ENCODE measurements at regions not wholly inside any gene's neighbourhood (a gene's known extent, or its start where the extent isn't known, plus 50 kb on each side); places are given as distances from the start of the nearest gene placed in this dataset.

DNA sequence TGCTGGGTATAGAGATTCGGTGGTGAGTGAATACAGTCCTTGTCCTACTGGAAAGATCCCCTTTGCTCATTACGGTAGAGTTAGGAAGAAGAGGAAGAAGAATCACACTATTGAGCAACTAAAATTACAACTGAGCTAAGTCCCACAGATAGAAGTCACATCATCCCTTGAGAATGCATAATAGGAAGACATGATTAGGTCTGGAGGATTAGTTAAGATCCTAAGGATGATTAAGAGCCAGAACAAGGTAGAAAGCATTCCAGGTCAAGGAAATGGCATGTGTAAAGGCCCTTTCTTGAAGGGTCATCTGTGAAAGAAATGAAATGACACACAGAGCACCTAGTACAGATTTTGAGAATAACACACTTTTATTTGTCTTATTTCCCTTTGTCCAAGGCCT lies 503.5 kb downstream of the HAPSTR1 start:
- TF ChIP-seq EZH2 (IDR thresholded peaks at IDR 0.05; ENCODE audit: borderline replicate concordance, low read depth, low read length, severe bottlenecking): no peak
- no peak for TF ChIP-seq CTCF (IDR thresholded peaks at IDR 0.05; ENCODE audit: extremely low read depth in 1 of 2, insufficient read depth in 1 of 2, low read depth in 1 of 2, low read length in 2 of 2)
